K562 (cell line): ENCODE measurements at regions not wholly inside any gene's neighbourhood (a gene's known extent, or its start where the extent isn't known, plus 50 kb on each side); places are given as distances from the start of the nearest gene placed in this dataset.

Experiments
- ATAC-seq: fragments of 200-7000 bp; cut with Tn5 transposase; 3 replicates; pipeline ENCODE4 v1.9.1; 2020; ENCODE audit warnings: moderate library complexity
- BruUV-seq: library from RNA; stranded (reverse); fragments of 400-500 nt; replicated peaks from 2 replicates; lab custom pipeline; 2021; lab: Mats Ljungman, UMichigan
- CTCF ChIA-PET: fragments of 300-600 bp; formaldehyde crosslinking; extraction: SDS; loops from one replicate; lab custom pipeline; 2021; ENCODE audit warnings: low intra/inter-chr PET ratio; lab: Yijun Ruan, JAX
- POLR2A ChIA-PET: fragments of 300-600, 350-650 bp; sonication (Branson Sonifier 250); formaldehyde crosslinking; extraction: SDS; loops from one replicate; lab custom pipeline; 2021; ENCODE audit warnings: antibody characterized with exemption, inconsistent platforms; lab: Yijun Ruan, JAX
- DNase-seq, 4 experiments: peaks; one replicate each; pipeline versions ENCODE4 v3.0.0 to v3.0.0-alpha.2; 2011 to 2018; ENCODE audit warnings: low spot score in 3 of 4, mixed read lengths in 3 of 4; ENCODE audit errors: extremely low read depth in 1 of 4
- FAIRE-seq: peaks from 2 replicates; lab custom pipeline; 2011; peaks lifted over from hg19 to GRCh38; lab: Jason Lieb, UNC
- H2AFZ ChIP-seq: 2 replicates; pipeline ENCODE4 v1.6.0; 2011; ENCODE audit warnings: low read depth, low read length, control low read depth, inconsistent platforms
- H3K27ac ChIP-seq: fragments of 200-600 bp; 3 replicates; pipeline ENCODE4 v1.8.0; 2011; ENCODE audit warnings: low read depth, mild to moderate bottlenecking, control low read depth, inconsistent platforms, low read length, moderate library complexity, mixed read lengths; ENCODE audit errors: extremely low read depth
- H3K27me3 ChIP-seq, 2 experiments: fragments of 300-600 bp in 1 of 2; 2 replicates in 1 of 2; 3 replicates in 1 of 2; pipeline versions ENCODE4 v1.6.0 to v1.8.0; 2011; ENCODE audit warnings: inconsistent platforms in 2 of 2, low read length in 2 of 2, mild to moderate bottlenecking in 1 of 2, mixed read lengths in 1 of 2, moderate library complexity in 1 of 2; ENCODE audit not compliant: control insufficient read depth in 2 of 2, insufficient read depth in 2 of 2
- H3K36me3 ChIP-seq: fragments of 300-600 bp; 3 replicates; pipeline ENCODE4 v1.8.0; 2011; ENCODE audit warnings: mild to moderate bottlenecking, low read length, inconsistent platforms; ENCODE audit not compliant: control insufficient read depth, insufficient read depth
- H3K4me1 ChIP-seq, 2 experiments: fragments of 200-600 bp in 1 of 2; replicated peaks in 1 of 2; 2 replicates in 1 of 2; 3 replicates in 1 of 2; pipeline versions ENCODE4 v1.5.1 to v1.8.0; 2011; ENCODE audit warnings: inconsistent platforms in 2 of 2, low read length in 2 of 2, mild to moderate bottlenecking in 1 of 2, mixed read lengths in 1 of 2, moderate library complexity in 1 of 2; ENCODE audit not compliant: control insufficient read depth in 2 of 2, insufficient read depth in 2 of 2
- H3K4me2 ChIP-seq: 2 replicates; pipeline ENCODE4 v1.6.1; 2011; ENCODE audit warnings: low read length, control low read depth, inconsistent platforms, mixed read lengths; ENCODE audit not compliant: insufficient read depth
- H3K4me3 ChIP-seq: fragments of 200-600 bp; sonication (generic), shearing (Covaris generic); 2 replicates; pipeline ENCODE4 v1.5.1; 2016; ENCODE audit warnings: control low read depth, inconsistent platforms
- H3K79me2 ChIP-seq: fragments of 200-600 bp; 3 replicates; pipeline ENCODE4 v1.8.0; 2011; ENCODE audit warnings: low read length, inconsistent platforms; ENCODE audit not compliant: control insufficient read depth, insufficient read depth
- H3K9ac ChIP-seq, 2 experiments: 2 replicates each; pipeline versions ENCODE4 v1.6.0 to v1.6.1; 2011; ENCODE audit warnings: low read depth in 2 of 2, low read length in 2 of 2, control low read depth in 1 of 2, inconsistent platforms in 1 of 2, mild to moderate bottlenecking in 1 of 2, mixed read lengths in 1 of 2; ENCODE audit not compliant: insufficient read depth in 1 of 2
- H3K9me1 ChIP-seq: one replicate; pipeline ENCODE4 v1.6.0; 2011; ENCODE audit warnings: inconsistent platforms, mild to moderate bottlenecking, low read length, moderate library complexity; ENCODE audit not compliant: control insufficient read depth, insufficient read depth
- H3K9me3 ChIP-seq: replicated peaks from 2 replicates; pipeline ENCODE4 v1.5.1; 2011; ENCODE audit warnings: low read depth, low read length, inconsistent platforms; ENCODE audit not compliant: control insufficient read depth, insufficient read depth
- H4K20me1 ChIP-seq: replicated peaks from 2 replicates; pipeline ENCODE4 v1.6.1; 2011; ENCODE audit warnings: low read length, inconsistent platforms, mixed read lengths; ENCODE audit not compliant: control insufficient read depth, insufficient read depth
- ADNP ChIP-seq: fragments of 200-800 bp; sonication (Bioruptor generic); IDR thresholded peaks from 2 replicates; pipeline ENCODE4 v1.6.1; 2016; ENCODE audit warnings: missing genetic modification characterization, missing compliant biosample characterization
- BCOR ChIP-seq: fragments of 450-650 bp; IDR thresholded peaks from 2 replicates; pipeline ENCODE4 v1.6.1; 2016
- BRD4 ChIP-seq: fragments of 200-600 bp; sonication (generic); IDR thresholded peaks from 2 replicates; pipeline ENCODE4 v1.6.1; 2017; ENCODE audit warnings: inconsistent platforms
- CBX3 ChIP-seq, 2 experiments: IDR thresholded peaks; 1 replicate in 1 of 2; 2 replicates in 1 of 2; pipeline ENCODE4 v1.6.1; 2012; ENCODE audit warnings: inconsistent platforms in 2 of 2, low read length in 2 of 2, borderline replicate concordance in 1 of 2, control low read depth in 1 of 2
- E2F3 ChIP-seq: fragments of 250-450 bp; sonication (Bioruptor Pico); IDR thresholded peaks from 2 replicates; pipeline ENCODE4 v1.4.0; 2020; ENCODE audit warnings: mild to moderate bottlenecking
- E2F4 ChIP-seq: sonication (generic); formaldehyde crosslinking; IDR thresholded peaks from 2 replicates; pipeline ENCODE4 v1.8.0; 2022; ENCODE audit warnings: mild to moderate bottlenecking, low read depth, missing genetic modification reagents
- FOXM1 ChIP-seq, 2 experiments: fragments of 450-650 bp in 1 of 2; sonication (generic) in 1 of 2; formaldehyde crosslinking in 1 of 2; IDR thresholded peaks; 2 replicates each; pipeline versions ENCODE4 v1.6.1 to v1.9.0; 2017 to 2022; ENCODE audit warnings: low read depth in 2 of 2, mild to moderate bottlenecking in 2 of 2, missing genetic modification reagents in 1 of 2, moderate library complexity in 1 of 2
- GTF2F1 ChIP-seq: IDR thresholded peaks from 2 replicates; pipeline ENCODE4 v1.6.1; 2011; ENCODE audit warnings: low read depth, low read length, improper control_type of control experiment
- L3MBTL2 ChIP-seq: fragments of 450-650 bp; IDR thresholded peaks from 2 replicates; pipeline ENCODE4 v1.6.1; 2016; ENCODE audit warnings: mild to moderate bottlenecking, moderate library complexity
- MAZ ChIP-seq, 2 experiments: fragments of 450-650 bp in 1 of 2; sonication (generic) in 1 of 2; formaldehyde crosslinking; IDR thresholded peaks in 1 of 2; conservative IDR thresholded peaks in 1 of 2; 2 replicates each; pipeline versions ENCODE4 v1.4.0 to v1.5.0; 2020; ENCODE audit warnings: mild to moderate bottlenecking in 1 of 2, missing genetic modification reagents in 1 of 2
- NR2C1 ChIP-seq, 2 experiments: fragments of 450-650 bp; IDR thresholded peaks; 2 replicates each; pipeline ENCODE4 v1.6.1; 2017; ENCODE audit warnings: mild to moderate bottlenecking in 2 of 2, antibody characterized with exemption in 1 of 2, inconsistent platforms in 1 of 2, missing compliant biosample characterization in 1 of 2, missing genetic modification characterization in 1 of 2
- POLR2AphosphoS2 ChIP-seq: IDR thresholded peaks from 2 replicates; pipeline ENCODE4 v1.6.1; 2012; ENCODE audit warnings: low read length, improper control_type of control experiment
- ZNF324 ChIP-seq: fragments of 250-450 bp; sonication (Bioruptor Pico); IDR thresholded peaks from 2 replicates; pipeline ENCODE4 v1.4.0; 2020; ENCODE audit warnings: mild to moderate bottlenecking
- ZNF512 ChIP-seq: IDR thresholded peaks from 2 replicates; pipeline ENCODE4 v1.6.1; 2016; ENCODE audit warnings: missing genetic modification characterization, missing compliant biosample characterization
- ZNF717 ChIP-seq: fragments of 250-450 bp; sonication (Bioruptor Pico); IDR thresholded peaks from 2 replicates; pipeline ENCODE4 v1.5.0; 2021
- ZZZ3 ChIP-seq: fragments of 450-650 bp; IDR thresholded peaks from 2 replicates; pipeline ENCODE4 v1.6.1; 2016; ENCODE audit warnings: antibody characterized with exemption, mild to moderate bottlenecking, moderate library complexity
- WGBS: fragments of 100-300 bp; shearing (Covaris generic); methylation state at CpG from one replicate; pipeline ENCODE4 v1.1.6; 2016; ENCODE audit warnings: low coverage, mixed read lengths; ENCODE audit not compliant: insufficient coverage; ENCODE audit errors: missing lambda C conversion rate; 5-methylcytosine and 5-hydroxymethylcytosine counted together
- in situ Hi-C: fragments of 300-500 bp; cut with MboI; formaldehyde crosslinking; loops from 4 replicates; pipeline ENCODE4 v1.15.0; 2018; ENCODE audit warnings: inconsistent platforms, mixed read lengths
- intact Hi-C: fragments of 100-400 bp; cut with micrococcal nuclease; formaldehyde crosslinking; loops from 2 replicates; pipeline ENCODE4 v1.14.2; 2022
- TF ChIP-seq, protein P1 (sequence below): fragments of 250-450 bp; sonication (Bioruptor Pico); IDR thresholded peaks from 2 replicates; pipeline ENCODE4 v1.4.0; 2020; ENCODE audit warnings: mild to moderate bottlenecking
- TF ChIP-seq, protein P2 (sequence below): fragments of 450-650 bp; formaldehyde crosslinking; IDR thresholded peaks from 2 replicates; pipeline ENCODE4 v1.4.0; 2020; ENCODE audit warnings: mild to moderate bottlenecking

DNA sequence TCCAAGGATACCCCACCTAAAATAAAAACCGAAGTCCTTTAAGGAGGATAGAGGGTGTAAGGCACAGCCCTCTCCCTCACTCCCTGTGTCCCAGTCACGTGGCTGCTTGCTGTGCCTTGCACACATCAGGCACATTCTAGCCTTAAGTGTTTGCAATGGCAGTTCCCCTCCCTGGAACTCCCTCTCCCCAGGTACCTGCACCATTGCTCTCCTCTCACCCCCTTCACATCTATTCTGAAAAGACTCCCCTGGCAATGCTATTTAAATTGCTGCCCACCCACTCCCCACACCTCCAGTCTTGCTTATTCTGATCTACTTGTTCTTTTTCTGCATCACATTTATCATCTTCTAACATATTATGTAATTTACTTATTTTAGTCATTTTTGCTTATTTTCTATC, 91.6 kb upstream of the LNX1 start (continued):
- TF ChIP-seq ZZZ3 (no peak), E2F3 (CRISPR knock-in tag) (no peak), ADNP (tag) (no peak), ZNF512 (tag) (no peak)

DNA sequence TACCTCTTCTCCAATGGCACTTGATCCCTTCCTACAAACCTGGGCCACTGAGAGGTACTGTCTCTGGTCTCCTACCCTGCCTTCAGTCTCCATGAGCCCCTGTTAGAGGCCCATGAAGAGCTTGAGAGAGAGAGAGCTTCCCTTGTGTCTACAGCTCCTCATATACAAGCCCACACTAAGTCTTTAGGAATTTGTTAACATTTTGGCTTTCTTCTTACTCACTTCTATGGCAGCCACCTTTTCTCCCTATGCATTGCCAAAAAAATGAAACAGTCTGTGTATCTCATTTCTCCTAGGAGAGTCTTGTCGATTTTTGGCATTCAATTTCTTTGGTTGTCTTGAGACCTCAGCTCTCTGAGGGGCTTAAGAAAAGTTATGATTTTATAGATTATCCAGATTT, 90.9 kb upstream of the LNX1 start:
- no peak overlapping the region for H3K4me3 ChIP-seq
- BruUV-seq, result no TSS peak
- no peaks in the 10 kb centered on the region for H3K27me3 ChIP-seq
- ChIA-PET CTCF (no interaction called here), POLR2A (interaction anchor here (1.0 kb wide), 1 partner anchor 10 kb away, joined by 3 read pairs; no protein-coding TSS in a partner anchor)
- in situ Hi-C loops (no loop called here), intact Hi-C loops (no loop called here)
- H3K9me3 ChIP-seq, result no peaks in the 10 kb centered on the region
- DNase-seq (no peak), ATAC-seq (no peak), FAIRE-seq (no peak)
- H3K4me2 ChIP-seq, result no peak overlapping the region
- no peaks in the 10 kb centered on the region for H3K9me1 ChIP-seq
- WGBS, result 0% methylated on average over 1 of the region's 1 CpG
- H3K36me3 ChIP-seq, result no peaks in the 10 kb centered on the region
- no peaks in the 10 kb centered on the region for H4K20me1 ChIP-seq
- H3K4me1 ChIP-seq, result no peaks in the 10 kb centered on the region
- no peak overlapping the region for H3K27ac ChIP-seq
- no peak overlapping the region for H2AFZ ChIP-seq
- H3K9ac ChIP-seq, result no peak overlapping the region
- no peaks in the 10 kb centered on the region for H3K79me2 ChIP-seq
- TF ChIP-seq POLR2AphosphoS2, result no peak
- no peak for TF ChIP-seq MAZ (CRISPR knock-in tag; conservative IDR thresholded peaks at IDR 0.05 in 1 of 2, IDR thresholded peaks at IDR 0.05 in 1 of 2)
- TF ChIP-seq CBX3 (IDR thresholded peaks at IDR 0.05; ENCODE audit: borderline replicate concordance in 1 of 2, low read length in 2 of 2), result no peak
- TF ChIP-seq L3MBTL2, result no peak
- TF ChIP-seq, protein P1, sequence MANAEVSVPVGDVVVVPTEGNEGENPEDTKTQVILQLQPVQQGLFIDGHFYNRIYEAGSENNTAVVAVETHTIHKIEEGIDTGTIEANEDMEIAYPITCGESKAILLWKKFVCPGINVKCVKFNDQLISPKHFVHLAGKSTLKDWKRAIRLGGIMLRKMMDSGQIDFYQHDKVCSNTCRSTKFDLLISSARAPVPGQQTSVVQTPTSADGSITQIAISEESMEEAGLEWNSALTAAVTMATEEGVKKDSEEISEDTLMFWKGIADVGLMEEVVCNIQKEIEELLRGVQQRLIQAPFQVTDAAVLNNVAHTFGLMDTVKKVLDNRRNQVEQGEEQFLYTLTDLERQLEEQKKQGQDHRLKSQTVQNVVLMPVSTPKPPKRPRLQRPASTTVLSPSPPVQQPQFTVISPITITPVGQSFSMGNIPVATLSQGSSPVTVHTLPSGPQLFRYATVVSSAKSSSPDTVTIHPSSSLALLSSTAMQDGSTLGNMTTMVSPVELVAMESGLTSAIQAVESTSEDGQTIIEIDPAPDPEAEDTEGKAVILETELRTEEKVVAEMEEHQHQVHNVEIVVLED (CRISPR knock-in tag), result no peak
- TF ChIP-seq GTF2F1, result no peak
- no peak for TF ChIP-seq BCOR
- no peak for TF ChIP-seq FOXM1 (IDR thresholded peaks at IDR 0.05; ENCODE audit: low read depth)
- TF ChIP-seq FOXM1 (CRISPR knock-in tag; IDR thresholded peaks at IDR 0.05; ENCODE audit: low read depth), result no peak
- TF ChIP-seq, protein P2, sequence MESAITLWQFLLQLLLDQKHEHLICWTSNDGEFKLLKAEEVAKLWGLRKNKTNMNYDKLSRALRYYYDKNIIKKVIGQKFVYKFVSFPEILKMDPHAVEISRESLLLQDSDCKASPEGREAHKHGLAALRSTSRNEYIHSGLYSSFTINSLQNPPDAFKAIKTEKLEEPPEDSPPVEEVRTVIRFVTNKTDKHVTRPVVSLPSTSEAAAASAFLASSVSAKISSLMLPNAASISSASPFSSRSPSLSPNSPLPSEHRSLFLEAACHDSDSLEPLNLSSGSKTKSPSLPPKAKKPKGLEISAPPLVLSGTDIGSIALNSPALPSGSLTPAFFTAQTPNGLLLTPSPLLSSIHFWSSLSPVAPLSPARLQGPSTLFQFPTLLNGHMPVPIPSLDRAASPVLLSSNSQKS (CRISPR knock-in tag), result no peak
- no peak for TF ChIP-seq ZNF717 (CRISPR knock-in tag)
- TF ChIP-seq NR2C1 (IDR thresholded peaks at IDR 0.05), result no peak
- TF ChIP-seq NR2C1 (tag; IDR thresholded peaks at IDR 0.05), result no peak
- TF ChIP-seq ZNF324 (CRISPR knock-in tag), result no peak
- TF ChIP-seq E2F4, result no peak
- TF ChIP-seq BRD4, result no peak
